Ovary (tissue), 3 donors: ENCODE measurements at regions not wholly inside any gene's neighbourhood (a gene's known extent, or its start where the extent isn't known, plus 50 kb on each side); places are given as distances from the start of the nearest gene placed in this dataset.

Experiments
- POLR2A ChIP-seq: fragments of 450-650 bp; IDR thresholded peaks from one replicate; pipeline ENCODE4 v1.6.1; 2017; ENCODE audit warnings: antibody characterized with exemption, mild to moderate bottlenecking, moderate library complexity
- TF ChIP-seq, protein P1 (sequence below), 3 donors: fragments of 450-650 bp in 2 of 3; fragments of 200-600 bp in 1 of 3; IDR thresholded peaks; one replicate each; pipeline versions ENCODE4 v1.5.1 to v1.8.0; 2016 to 2022; ENCODE audit warnings: antibody characterized with exemption in 3 of 3, mild to moderate bottlenecking in 1 of 3
- donor health status: DM: no; HTN: no; CAD: no.

DNA sequence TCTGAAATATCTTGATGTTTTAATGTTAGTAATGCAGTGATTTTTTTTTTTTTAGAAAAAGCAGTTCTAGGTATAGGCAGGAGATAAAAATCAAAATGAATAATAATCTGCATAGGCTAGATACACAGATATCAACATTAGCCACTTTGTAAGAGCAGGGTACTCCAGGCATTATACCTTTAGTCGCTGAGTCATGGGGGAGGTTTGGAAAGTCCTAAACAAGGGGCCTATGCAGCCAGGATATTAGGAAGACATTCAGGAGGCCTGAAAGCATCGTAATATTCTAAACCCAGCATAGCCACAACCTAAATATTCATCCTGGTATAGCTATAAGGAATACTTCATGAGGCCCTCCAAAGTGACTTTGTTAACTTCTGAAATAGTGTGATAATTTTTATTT, 258.1 kb upstream of the NECTIN3 start:
- no peak for TF ChIP-seq POLR2A
- TF ChIP-seq, protein P1, sequence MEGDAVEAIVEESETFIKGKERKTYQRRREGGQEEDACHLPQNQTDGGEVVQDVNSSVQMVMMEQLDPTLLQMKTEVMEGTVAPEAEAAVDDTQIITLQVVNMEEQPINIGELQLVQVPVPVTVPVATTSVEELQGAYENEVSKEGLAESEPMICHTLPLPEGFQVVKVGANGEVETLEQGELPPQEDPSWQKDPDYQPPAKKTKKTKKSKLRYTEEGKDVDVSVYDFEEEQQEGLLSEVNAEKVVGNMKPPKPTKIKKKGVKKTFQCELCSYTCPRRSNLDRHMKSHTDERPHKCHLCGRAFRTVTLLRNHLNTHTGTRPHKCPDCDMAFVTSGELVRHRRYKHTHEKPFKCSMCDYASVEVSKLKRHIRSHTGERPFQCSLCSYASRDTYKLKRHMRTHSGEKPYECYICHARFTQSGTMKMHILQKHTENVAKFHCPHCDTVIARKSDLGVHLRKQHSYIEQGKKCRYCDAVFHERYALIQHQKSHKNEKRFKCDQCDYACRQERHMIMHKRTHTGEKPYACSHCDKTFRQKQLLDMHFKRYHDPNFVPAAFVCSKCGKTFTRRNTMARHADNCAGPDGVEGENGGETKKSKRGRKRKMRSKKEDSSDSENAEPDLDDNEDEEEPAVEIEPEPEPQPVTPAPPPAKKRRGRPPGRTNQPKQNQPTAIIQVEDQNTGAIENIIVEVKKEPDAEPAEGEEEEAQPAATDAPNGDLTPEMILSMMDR (IDR thresholded peaks at IDR 0.05): no peak
